ES-I3 (cell line): ENCODE measurements at regions not wholly inside any gene's neighbourhood (a gene's known extent, or its start where the extent isn't known, plus 50 kb on each side); places are given as distances from the start of the nearest gene placed in this dataset.

Source experiments
- H3K36me3 ChIP-seq: 2 replicates; pipeline ENCODE4 v1.6.1; 2013; ENCODE audit warnings: mild to moderate bottlenecking, low read length, control low read depth, moderate library complexity; ENCODE audit not compliant: insufficient read depth
- H3K4me1 ChIP-seq: 2 replicates; pipeline ENCODE4 v1.6.1; 2013; ENCODE audit warnings: mild to moderate bottlenecking, control low read depth, low read length; ENCODE audit not compliant: insufficient read depth
- H3K9ac ChIP-seq: 2 replicates; pipeline ENCODE4 v1.6.1; 2013; ENCODE audit warnings: low read depth, mild to moderate bottlenecking, low read length, moderate library complexity
- H3K9me3 ChIP-seq: 2 replicates; pipeline ENCODE4 v1.6.1; 2013; ENCODE audit warnings: mild to moderate bottlenecking, low read length, moderate library complexity; ENCODE audit not compliant: control insufficient read depth, insufficient read depth

GRCh38 chr6:105592329-105592728, 189.4 kb upstream of the PREP start:
- peaks cover 53% of the 10 kb centered on the region for H3K4me1 ChIP-seq
- H3K36me3 ChIP-seq = no peaks in the 10 kb centered on the region
- no peaks in the 10 kb centered on the region for H3K9me3 ChIP-seq
- H3K9ac ChIP-seq = no peak overlapping the region

GRCh38 chr6:105591053-105591452, 188.2 kb upstream of the PREP start:
- no peak overlapping the region for H3K9ac ChIP-seq
- no peaks in the 10 kb centered on the region for H3K9me3 ChIP-seq
- H3K36me3 ChIP-seq = no peaks in the 10 kb centered on the region
- peaks cover 48% of the 10 kb centered on the region for H3K4me1 ChIP-seq

GRCh38 chr6:105588123-105588710, 185.3 kb upstream of the PREP start:
- no peaks in the 10 kb centered on the region for H3K36me3 ChIP-seq
- H3K9ac ChIP-seq = no peak overlapping the region
- peaks cover 25% of the 10 kb centered on the region for H3K4me1 ChIP-seq
- H3K9me3 ChIP-seq = no peaks in the 10 kb centered on the region

GRCh38 chr6:105587349-105588122, 184.7 kb upstream of the PREP start:
- Histone ChIP-seq H3K4me1 (peaks cover 19% of the 10 kb centered on the region), H3K36me3 (no peaks in the 10 kb centered on the region), H3K9me3 (no peaks in the 10 kb centered on the region), H3K9ac (no peak overlapping the region)

- Histone ChIP-seq H3K9ac (no peak overlapping the region), H3K36me3 (no peaks in the 10 kb centered on the region; the same call in 1 of the 2 replicates), H3K9me3 (no peaks in the 10 kb centered on the region), H3K4me1 (no peaks in the 10 kb centered on the region)
Observed at GRCh38 chr6:105578179-105578707, 175.4 kb upstream of the PREP start.

- Histone ChIP-seq H3K9ac (no peak overlapping the region), H3K9me3 (no peaks in the 10 kb centered on the region; the same call in 1 of the 2 replicates), H3K36me3 (no peaks in the 10 kb centered on the region; the same call in 1 of the 2 replicates), H3K4me1 (no peaks in the 10 kb centered on the region)
Observed at GRCh38 chr6:105573556-105573955, 170.7 kb upstream of the PREP start.

- Histone ChIP-seq H3K9ac (no peak overlapping the region), H3K36me3 (no peaks in the 10 kb centered on the region; the same call in 1 of the 2 replicates), H3K9me3 (no peaks in the 10 kb centered on the region; the same call in 1 of the 2 replicates), H3K4me1 (no peaks in the 10 kb centered on the region)
Observed at GRCh38 chr6:105573138-105573537, 170.3 kb upstream of the PREP start.

GRCh38 chr6:105570416-105570815, 167.5 kb upstream of the PREP start:
- Histone ChIP-seq H3K9ac (no peak overlapping the region), H3K9me3 (no peaks in the 10 kb centered on the region; the same call in 1 of the 2 replicates), H3K4me1 (no peaks in the 10 kb centered on the region), H3K36me3 (no peaks in the 10 kb centered on the region; the same call in 1 of the 2 replicates)

- Histone ChIP-seq H3K9ac (no peak overlapping the region), H3K36me3 (no peaks in the 10 kb centered on the region; the same call in 1 of the 2 replicates), H3K9me3 (no peaks in the 10 kb centered on the region; the same call in 1 of the 2 replicates), H3K4me1 (peaks cover 2% of the 10 kb centered on the region; the same call in 1 of the 2 replicates)
Observed at GRCh38 chr6:105569706-105570105, 166.8 kb upstream of the PREP start.

GRCh38 chr6:105568751-105569150, 165.9 kb upstream of the PREP start:
- no peak overlapping the region for H3K9ac ChIP-seq
- no peaks in the 10 kb centered on the region; the same call in 1 of the 2 replicates for H3K9me3 ChIP-seq
- H3K36me3 ChIP-seq = no peaks in the 10 kb centered on the region; the same call in 1 of the 2 replicates
- H3K4me1 ChIP-seq = peaks cover 7% of the 10 kb centered on the region

- Histone ChIP-seq H3K9me3 (no peaks in the 10 kb centered on the region; the same call in 1 of the 2 replicates), H3K36me3 (no peaks in the 10 kb centered on the region; the same call in 1 of the 2 replicates), H3K9ac (no peak overlapping the region), H3K4me1 (peaks cover 7% of the 10 kb centered on the region)
Observed at GRCh38 chr6:105568142-105568541, 165.3 kb upstream of the PREP start.

- peaks cover 3% of the 10 kb centered on the region; the same call in 1 of the 2 replicates for H3K9me3 ChIP-seq
Observed at GRCh38 chr6:105567140-105567539, 164.3 kb upstream of the PREP start.

GRCh38 chr6:105566503-105566902, 163.6 kb upstream of the PREP start:
- H3K9ac ChIP-seq = no peak overlapping the region
- H3K9me3 ChIP-seq = peaks cover 3% of the 10 kb centered on the region; the same call in 1 of the 2 replicates
- peaks cover 7% of the 10 kb centered on the region for H3K4me1 ChIP-seq
- H3K36me3 ChIP-seq = no peaks in the 10 kb centered on the region; the same call in 1 of the 2 replicates

More at GRCh38 chr6:105567140-105567539, 164.3 kb upstream of the PREP start:
- Histone ChIP-seq H3K4me1 (peaks cover 7% of the 10 kb centered on the region), H3K9ac (no peak overlapping the region), H3K36me3 (no peaks in the 10 kb centered on the region; the same call in 1 of the 2 replicates)

- peaks cover 7% of the 10 kb centered on the region for H3K4me1 ChIP-seq
- no peaks in the 10 kb centered on the region for H3K36me3 ChIP-seq
- H3K9me3 ChIP-seq = peaks cover 3% of the 10 kb centered on the region; the same call in 1 of the 2 replicates
Observed at GRCh38 chr6:105564121-105564902, 161.4 kb upstream of the PREP start.

More at GRCh38 chr6:105564121-105564902, 161.4 kb upstream of the PREP start:
- no peak overlapping the region for H3K9ac ChIP-seq
